ENCODE measurements at regions not wholly inside any gene's neighbourhood (a gene's known extent, or its start where the extent isn't known, plus 50 kb on each side); places are given as distances from the start of the nearest gene placed in this dataset.

DNA sequence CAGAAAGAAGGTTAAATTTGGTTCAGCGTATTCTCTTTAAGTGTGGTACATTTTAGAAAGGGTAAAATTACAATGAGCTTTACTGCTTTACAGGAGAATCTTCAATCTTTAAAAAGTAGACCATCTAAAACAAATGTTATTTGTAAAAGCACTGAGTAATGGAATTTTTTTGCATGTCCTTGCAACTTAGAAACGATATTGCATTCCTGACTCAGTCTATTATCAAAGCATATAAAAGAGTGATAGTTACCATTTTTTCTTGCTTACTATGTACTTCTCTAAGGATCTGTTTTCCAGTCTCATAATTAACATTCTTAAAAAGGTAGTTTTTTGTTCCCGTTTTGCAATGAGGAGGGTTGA is 55.5 kb upstream of the TNFAIP8 start:
- in situ Hi-C loops (cut with MboI; ENCODE audit: low sequenced_read_pairs), result no loop called here
- WGBS, 2 experiments (ENCODE audit: extremely low coverage in 2 of 2, insufficient read length in 1 of 2), result no CpG with 5 or more reads among the region's 3 CpGs
- no peaks in the 10 kb centered on the region for H3K36me3 ChIP-seq (ENCODE audit: control insufficient read depth, insufficient read depth, low read length)
- no peak for ATAC-seq (ENCODE audit: low read depth)
- no peak overlapping the region for H4K8ac ChIP-seq (ENCODE audit: low read depth in 2 of 2, low read length in 2 of 2)
- H3K23ac ChIP-seq (ENCODE audit: low read depth, low read length), result no peak overlapping the region
- H4K20me1 ChIP-seq (ENCODE audit: insufficient read depth, low read length), result no peaks in the 10 kb centered on the region; the same call in 1 of the 2 replicates
- intact Hi-C loops (cut with micrococcal nuclease), result loop anchor here (2.0 kb wide), 1 partner anchor 13 kb away; no protein-coding TSS in a partner anchor
- H2AFZ ChIP-seq (replicated peaks; ENCODE audit: low read length, poor library complexity), result no peak overlapping the region
- peaks cover 13 to 22% of the 10 kb centered on the region in 2 experiments; a peak in 3 of 4 replicates for H3K79me1 ChIP-seq (ENCODE audit: low read depth in 1 of 2, low read length in 2 of 2)
- dilution Hi-C loops (cut with HindIII; ENCODE audit: low sequenced_read_pairs, unreplicated experiment), result no loop called here
- no peak overlapping the region for H2BK15ac ChIP-seq (ENCODE audit: low read depth, low read length)
- no peak overlapping the region for H2BK120ac ChIP-seq (ENCODE audit: low read depth, low read length)
- no peak for TF ChIP-seq POLR2A (IDR thresholded peaks at IDR 0.05; ENCODE audit: low read depth, low read length)
- TF ChIP-seq NFE2L2 (IDR thresholded peaks at IDR 0.05; ENCODE audit: low read depth, low read length), result no peak
- TF ChIP-seq BHLHE40 (IDR thresholded peaks at IDR 0.05; ENCODE audit: low read depth, low read length), result no peak
- TF ChIP-seq RCOR1 (IDR thresholded peaks at IDR 0.05; ENCODE audit: insufficient replicate concordance, low read length), result no peak
- peaks cover 3% of the 10 kb centered on the region for H3K9me1 ChIP-seq (ENCODE audit: insufficient read depth, low read length)
- DNase-seq, result no peak
- no peak overlapping the region for H4K91ac ChIP-seq (ENCODE audit: insufficient read depth, low read depth, low read length)
- POLR2A ChIA-PET (ENCODE audit: unreplicated experiment), result no interaction called here
- no peak overlapping the region for H2BK5ac ChIP-seq (ENCODE audit: low read depth, low read length, poor library complexity, severe bottlenecking)
- CTCF ChIA-PET, result no interaction called here
- no peak overlapping the region for H2AK9ac ChIP-seq (replicated peaks; ENCODE audit: low read depth, low read length, poor library complexity)
- H3K56ac ChIP-seq (ENCODE audit: extremely low read depth, insufficient read depth, low read length), result no peak overlapping the region
- no peak overlapping the region for H2BK20ac ChIP-seq (ENCODE audit: low read depth, low read length)
- H3K27ac ChIP-seq (ENCODE audit: insufficient read depth, low read length), result no peak overlapping the region
- no peak overlapping the region for H3K4ac ChIP-seq (ENCODE audit: low read depth, low read length)
- H4K5ac ChIP-seq (ENCODE audit: low read depth, low read length), result no peak overlapping the region
- no peak overlapping the region for H3K4me3 ChIP-seq (ENCODE audit: insufficient read depth, low read depth, low read length)
- BruUV-seq (replicated peaks), result no TSS peak
- H3K14ac ChIP-seq (replicated peaks; ENCODE audit: low read depth, low read length), result no peak overlapping the region
- H3K4me1 ChIP-seq (ENCODE audit: control insufficient read depth, insufficient read depth, low read length), result peaks cover 16% of the 10 kb centered on the region
- peak overlapping the region; percentile 26; the same call in 1 of the 2 replicates for H3K18ac ChIP-seq (ENCODE audit: low read depth, low read length)
- no peaks in the 10 kb centered on the region for H3K27me3 ChIP-seq (ENCODE audit: control insufficient read depth, insufficient read depth, low read length)
- H2AK5ac ChIP-seq (ENCODE audit: low read depth, low read length), result no peak overlapping the region
- no peak overlapping the region for H3K9ac ChIP-seq (ENCODE audit: low read depth, low read length)
- H3K4me2 ChIP-seq (ENCODE audit: low read depth, low read length), result no peak overlapping the region
- H3K9me3 ChIP-seq (ENCODE audit: control insufficient read depth, insufficient read depth, low read length), result no peaks in the 10 kb centered on the region
